ENCODE measurements at regions not wholly inside any gene's neighbourhood (a gene's known extent, or its start where the extent isn't known, plus 50 kb on each side); places are given as distances from the start of the nearest gene placed in this dataset.

- TF ChIP-seq CTCF (IDR thresholded peaks at IDR 0.05) (no peak), POLR2A (IDR thresholded peaks at IDR 0.05) (no peak), EP300 (IDR thresholded peaks at IDR 0.05) (no peak)
Measured at GRCh38 chr6:140490081-140490480, 1115.6 kb upstream of the CITED2 start.
